ENCODE measurements at regions not wholly inside any gene's neighbourhood (a gene's known extent, or its start where the extent isn't known, plus 50 kb on each side); places are given as distances from the start of the nearest gene placed in this dataset.

GRCh38 chr2:223214394-223215253 lies 162.6 kb downstream of the KCNE4 start:
- Histone ChIP-seq H2BK5ac (ENCODE audit: low read depth, low read length, poor library complexity, severe bottlenecking) (no peak overlapping the region), H3K18ac (ENCODE audit: low read depth in 1 of 2, low read length in 2 of 2) (no peak overlapping the region), H4K91ac (ENCODE audit: low read length) (no peak overlapping the region), H2BK15ac (ENCODE audit: low read depth, poor library complexity, severe bottlenecking) (no peak overlapping the region), H2BK12ac (ENCODE audit: low read length in 2 of 2) (no peak overlapping the region), H3K9ac (ENCODE audit: low read length) (no peak overlapping the region), H3K79me1 (replicated peaks; ENCODE audit: low read length, poor library complexity, severe bottlenecking) (no peaks in the 10 kb centered on the region), H2AK5ac (ENCODE audit: low read length, severe bottlenecking) (no peak overlapping the region), H3K36me3 (ENCODE audit: control insufficient read depth in 1 of 2, insufficient read depth in 2 of 2, low read depth in 1 of 2, low read length in 2 of 2) (no peaks in the 10 kb centered on the region), H3K4me2 (ENCODE audit: low read length, poor library complexity, severe bottlenecking) (no peak overlapping the region), H3K27me3 (ENCODE audit: control insufficient read depth in 1 of 2, insufficient read depth in 1 of 2, low read length in 2 of 2) (no peaks in the 10 kb centered on the region), H3K4ac (ENCODE audit: low read depth in 1 of 2, low read length in 2 of 2) (no peak overlapping the region), H4K8ac (ENCODE audit: low read length) (no peak overlapping the region), H3K4me1 (ENCODE audit: control insufficient read depth, insufficient read depth, low read depth, low read length) (no peaks in the 10 kb centered on the region), H3K4me3 (ENCODE audit: insufficient read depth in 1 of 2, low read depth in 1 of 2, low read length in 2 of 2) (no peak overlapping the region), H3K27ac (ENCODE audit: low read length, poor library complexity, severe bottlenecking) (no peak overlapping the region), H3K9me3 (ENCODE audit: control insufficient read depth, low read length) (peaks cover 20% of the 10 kb centered on the region), H3K14ac (ENCODE audit: low read length in 2 of 2) (no peak overlapping the region), H3K23ac (ENCODE audit: low read length in 2 of 2) (no peak overlapping the region), H2BK120ac (ENCODE audit: low read depth, low read length) (no peak overlapping the region), H2AFZ (ENCODE audit: low read depth, low read length) (no peak overlapping the region)
- WGBS = 41% methylated on average over 3 of the region's 5 CpGs
- peak; percentile 9 for DNase-seq

- Histone ChIP-seq H2BK120ac (ENCODE audit: low read depth, low read length) (no peak overlapping the region), H2AFZ (ENCODE audit: low read depth, low read length) (no peak overlapping the region), H3K14ac (ENCODE audit: low read length in 2 of 2) (no peak overlapping the region), H3K9me3 (ENCODE audit: control insufficient read depth, low read length) (peaks cover 15% of the 10 kb centered on the region), H2AK5ac (ENCODE audit: low read length, severe bottlenecking) (no peak overlapping the region), H2BK12ac (ENCODE audit: low read length in 2 of 2) (no peak overlapping the region), H3K4me2 (ENCODE audit: low read length, poor library complexity, severe bottlenecking) (no peak overlapping the region), H3K79me1 (replicated peaks; ENCODE audit: low read length, poor library complexity, severe bottlenecking) (no peaks in the 10 kb centered on the region), H2BK5ac (ENCODE audit: low read depth, low read length, poor library complexity, severe bottlenecking) (no peak overlapping the region), H4K8ac (ENCODE audit: low read length) (peak overlapping the region; percentile 37), H2BK15ac (ENCODE audit: low read depth, poor library complexity, severe bottlenecking) (no peak overlapping the region), H3K27ac (ENCODE audit: low read length, poor library complexity, severe bottlenecking) (no peak overlapping the region), H3K36me3 (ENCODE audit: control insufficient read depth in 1 of 2, insufficient read depth in 2 of 2, low read depth in 1 of 2, low read length in 2 of 2) (no peaks in the 10 kb centered on the region), H3K4ac (ENCODE audit: low read depth in 1 of 2, low read length in 2 of 2) (no peak overlapping the region), H3K23ac (ENCODE audit: low read length in 2 of 2) (no peak overlapping the region), H3K4me3 (ENCODE audit: insufficient read depth in 1 of 2, low read depth in 1 of 2, low read length in 2 of 2) (no peak overlapping the region), H3K9ac (ENCODE audit: low read length) (no peak overlapping the region), H3K4me1 (ENCODE audit: control insufficient read depth, insufficient read depth, low read depth, low read length) (no peaks in the 10 kb centered on the region), H3K18ac (ENCODE audit: low read depth in 1 of 2, low read length in 2 of 2) (no peak overlapping the region), H3K27me3 (ENCODE audit: control insufficient read depth in 1 of 2, insufficient read depth in 1 of 2, low read length in 2 of 2) (no peaks in the 10 kb centered on the region), H4K91ac (ENCODE audit: low read length) (no peak overlapping the region)
- 65% methylated on average over 2 of the region's 2 CpGs for WGBS
- no peak for DNase-seq
These were observed 163.2 kb downstream of the KCNE4 start for GRCh38 chr2:223215254-223215516.

- H3K36me3 ChIP-seq (ENCODE audit: control insufficient read depth in 1 of 2, insufficient read depth in 2 of 2, low read depth in 1 of 2, low read length in 2 of 2) = no peaks in the 10 kb centered on the region
- H2BK5ac ChIP-seq (ENCODE audit: low read depth, low read length, poor library complexity, severe bottlenecking) = no peak overlapping the region
These were observed 165.4 kb downstream of the KCNE4 start for GRCh38 chr2:223217373-223217772.

GRCh38 chr2:223218587-223219178 lies 166.7 kb downstream of the KCNE4 start:
- H3K4me3 ChIP-seq (ENCODE audit: insufficient read depth in 1 of 2, low read depth in 1 of 2, low read length in 2 of 2) = no peak overlapping the region
- DNase-seq = no peak

More at GRCh38 chr2:223217373-223217772, 165.4 kb downstream of the KCNE4 start:
- Histone ChIP-seq H3K27me3 (ENCODE audit: control insufficient read depth in 1 of 2, insufficient read depth in 1 of 2, low read length in 2 of 2) (no peaks in the 10 kb centered on the region), H2AK5ac (ENCODE audit: low read length, severe bottlenecking) (no peak overlapping the region), H3K9ac (ENCODE audit: low read length) (no peak overlapping the region), H2BK12ac (ENCODE audit: low read length in 2 of 2) (no peak overlapping the region), H3K4me2 (ENCODE audit: low read length, poor library complexity, severe bottlenecking) (no peak overlapping the region), H3K18ac (ENCODE audit: low read depth in 1 of 2, low read length in 2 of 2) (no peak overlapping the region), H3K4me3 (ENCODE audit: insufficient read depth in 1 of 2, low read depth in 1 of 2, low read length in 2 of 2) (no peak overlapping the region), H4K91ac (ENCODE audit: low read length) (no peak overlapping the region), H3K9me3 (ENCODE audit: control insufficient read depth, low read length) (no peaks in the 10 kb centered on the region), H4K8ac (ENCODE audit: low read length) (no peak overlapping the region), H3K4me1 (ENCODE audit: control insufficient read depth, insufficient read depth, low read depth, low read length) (no peaks in the 10 kb centered on the region), H2AFZ (ENCODE audit: low read depth, low read length) (no peak overlapping the region), H2BK15ac (ENCODE audit: low read depth, poor library complexity, severe bottlenecking) (no peak overlapping the region), H2BK120ac (ENCODE audit: low read depth, low read length) (no peak overlapping the region), H3K14ac (ENCODE audit: low read length in 2 of 2) (no peak overlapping the region), H3K23ac (ENCODE audit: low read length in 2 of 2) (no peak overlapping the region), H3K79me1 (replicated peaks; ENCODE audit: low read length, poor library complexity, severe bottlenecking) (no peaks in the 10 kb centered on the region), H3K27ac (ENCODE audit: low read length, poor library complexity, severe bottlenecking) (no peak overlapping the region), H3K4ac (ENCODE audit: low read depth in 1 of 2, low read length in 2 of 2) (no peak overlapping the region)
- DNase-seq = no peak

More at GRCh38 chr2:223218587-223219178, 166.7 kb downstream of the KCNE4 start:
- H2BK120ac ChIP-seq (ENCODE audit: low read depth, low read length) = no peak overlapping the region
- no peak overlapping the region for H3K14ac ChIP-seq (ENCODE audit: low read length in 2 of 2)
- no peak overlapping the region for H3K18ac ChIP-seq (ENCODE audit: low read depth in 1 of 2, low read length in 2 of 2)
- H3K36me3 ChIP-seq (ENCODE audit: control insufficient read depth in 1 of 2, insufficient read depth in 2 of 2, low read depth in 1 of 2, low read length in 2 of 2) = no peaks in the 10 kb centered on the region
- H3K4ac ChIP-seq (ENCODE audit: low read depth in 1 of 2, low read length in 2 of 2) = no peak overlapping the region
- H2AK5ac ChIP-seq (ENCODE audit: low read length, severe bottlenecking) = no peak overlapping the region
- H3K27ac ChIP-seq (ENCODE audit: low read length, poor library complexity, severe bottlenecking) = no peak overlapping the region
- H4K8ac ChIP-seq (ENCODE audit: low read length) = no peak overlapping the region
- no peaks in the 10 kb centered on the region for H3K4me1 ChIP-seq (ENCODE audit: control insufficient read depth, insufficient read depth, low read depth, low read length)
- no peaks in the 10 kb centered on the region for H3K9me3 ChIP-seq (ENCODE audit: control insufficient read depth, low read length)
- no peak overlapping the region for H2BK12ac ChIP-seq (ENCODE audit: low read length in 2 of 2)
- WGBS = 70% methylated on average over 2 of the region's 2 CpGs
- H3K79me1 ChIP-seq (replicated peaks; ENCODE audit: low read length, poor library complexity, severe bottlenecking) = no peaks in the 10 kb centered on the region
- H4K91ac ChIP-seq (ENCODE audit: low read length) = no peak overlapping the region
- H3K23ac ChIP-seq (ENCODE audit: low read length in 2 of 2) = no peak overlapping the region
- no peak overlapping the region for H2AFZ ChIP-seq (ENCODE audit: low read depth, low read length)
- no peak overlapping the region for H3K9ac ChIP-seq (ENCODE audit: low read length)
- no peak overlapping the region for H2BK15ac ChIP-seq (ENCODE audit: low read depth, poor library complexity, severe bottlenecking)
- H2BK5ac ChIP-seq (ENCODE audit: low read depth, low read length, poor library complexity, severe bottlenecking) = no peak overlapping the region
- no peaks in the 10 kb centered on the region for H3K27me3 ChIP-seq (ENCODE audit: control insufficient read depth in 1 of 2, insufficient read depth in 1 of 2, low read length in 2 of 2)
- no peak overlapping the region for H3K4me2 ChIP-seq (ENCODE audit: low read length, poor library complexity, severe bottlenecking)

Measured in mesenchymal stem cell (in vitro differentiated cells and primary cell).